Stomach (tissue), 8 donors: ENCODE measurements at regions not wholly inside any gene's neighbourhood (a gene's known extent, or its start where the extent isn't known, plus 50 kb on each side); places are given as distances from the start of the nearest gene placed in this dataset.
"Not testable (repeated sequence)": the region's sequence is repeated elsewhere in the genome, so short reads cannot be mapped to it uniquely, and the experiment has no call there.

ENCODE experiments used
- DNase-seq, 2 donors: peaks; one replicate each; pipeline versions ENCODE4 v3.0.0 to v3.0.0-alpha.2; 2013 to 2019
- H3K27ac ChIP-seq, 5 donors: fragments of 200-600 bp in 4 of 5; sonication (generic) in 4 of 5; one replicate each; pipeline ENCODE4 v1.5.1; 2013 to 2019; ENCODE audit warnings: mild to moderate bottlenecking in 1 of 5, moderate library complexity in 1 of 5
- H3K27me3 ChIP-seq, 3 donors: fragments of 200-600 bp; sonication (generic); one replicate each; pipeline ENCODE4 v1.5.1; 2017 to 2019; ENCODE audit warnings: mixed run types in 1 of 3
- H3K36me3 ChIP-seq, 4 donors: fragments of 200-600 bp; sonication (generic); 1 replicate in 3 of 4; 2 replicates in 1 of 4; pipeline ENCODE4 v1.5.1; 2016 to 2019
- H3K4me1 ChIP-seq, 4 donors: fragments of 200-600 bp; sonication (generic); one replicate each; pipeline ENCODE4 v1.5.1; 2016 to 2019
- H3K4me3 ChIP-seq, 4 donors: fragments of 200-600 bp; sonication (generic) in 3 of 4; one replicate each; pipeline ENCODE4 v1.5.1; 2016 to 2019; ENCODE audit warnings: mild to moderate bottlenecking in 1 of 4
- H3K9me3 ChIP-seq, 4 donors: fragments of 200-600 bp; sonication (generic); one replicate each; pipeline ENCODE4 v1.5.1; 2016 to 2019
- CTCF ChIP-seq, 7 experiments: fragments of 450-650 bp in 4 of 7; fragments of 200-600 bp in 3 of 7; sonication (generic) in 3 of 7; IDR thresholded peaks; one replicate each; pipeline ENCODE4 v1.5.1; 2016 to 2019; ENCODE audit warnings: antibody characterized with exemption in 7 of 7, control low read depth in 2 of 7, mild to moderate bottlenecking in 1 of 7
- EP300 ChIP-seq: sonication (generic); formaldehyde crosslinking; IDR thresholded peaks from one replicate; pipeline ENCODE4 v1.6.1; 2017; ENCODE audit warnings: antibody characterized with exemption
- POLR2A ChIP-seq, 4 donors: fragments of 450-650 bp; IDR thresholded peaks; one replicate each; pipeline ENCODE4 v1.6.1; 2016; ENCODE audit warnings: antibody characterized with exemption in 4 of 4, control low read depth in 2 of 4, mild to moderate bottlenecking in 1 of 4, moderate library complexity in 1 of 4
- POLR2AphosphoS5 ChIP-seq, 3 donors: sonication (generic); formaldehyde crosslinking; IDR thresholded peaks; one replicate each; pipeline ENCODE4 v1.6.1; 2016; ENCODE audit warnings: antibody characterized with exemption in 3 of 3
- WGBS, 5 donors: extraction: QIAGEN DNeasy Blood & Tissue Kit in 3 of 5; methylation state at CpG; one replicate each; pipeline versions ENCODE4 v1.1.5 to v1.1.7; 2013 to 2018; 5-methylcytosine and 5-hydroxymethylcytosine counted together
- intact Hi-C: fragments of 100-400 bp; cut with DNase I; formaldehyde crosslinking; loops from one replicate; pipeline ENCODE4 v1.15.1; 2023; ENCODE audit warnings: low total_unique reads
- donor health status: healthy with polysubstance abuse.
- donor health status: Bipolar disorder and iron deficiency.
- donor health status: healthy.

- peak in 1 of 2 donors; percentile 35 for DNase-seq
- 64 to 72% (median 68%) methylated on average over 15 of the region's 15 CpGs for WGBS, 5 donors
- TF ChIP-seq EP300 (no peak), CTCF (IDR thresholded peaks at IDR 0.05) (no peak), POLR2AphosphoS5 (IDR thresholded peaks at IDR 0.05) (no peak), POLR2A (IDR thresholded peaks at IDR 0.05) (no peak)
Measured at GRCh38 chr6:118377711-118378414, 170.2 kb upstream of the PLN start.

GRCh38 chr6:118380620-118381019 lies 167.5 kb upstream of the PLN start:
- H3K9me3 ChIP-seq, H3K4me1 ChIP-seq, H3K4me3 ChIP-seq, DNase-seq, H3K27ac ChIP-seq, intact Hi-C loops, H3K36me3 ChIP-seq, H3K27me3 ChIP-seq: not testable (repeated sequence)
- 95 to 100% (median 98%) methylated on average over 3 of the region's 3 CpGs for WGBS, 5 donors

More at GRCh38 chr6:118377711-118378414, 170.2 kb upstream of the PLN start:
- H3K27me3 ChIP-seq, result no peaks in the 10 kb centered on the region
- intact Hi-C loops, result no loop called here
- peaks cover 0 to 1% (median 0%) of the 10 kb centered on the region in 4 donors for H3K4me1 ChIP-seq
- no peak overlapping the region for H3K27ac ChIP-seq
- no peaks in the 10 kb centered on the region for H3K36me3 ChIP-seq
- H3K9me3 ChIP-seq, result no peaks in the 10 kb centered on the region
- no peak overlapping the region for H3K4me3 ChIP-seq

GRCh38 chr6:118382126-118382525 lies 166.0 kb upstream of the PLN start:
- Histone ChIP-seq H3K27ac (no peak overlapping the region), H3K9me3 (peaks cover 0 to 3% (median 0%) of the 10 kb centered on the region in 4 donors), H3K4me1 (no peaks in the 10 kb centered on the region), H3K36me3 (no peaks in the 10 kb centered on the region), H3K27me3 (no peaks in the 10 kb centered on the region), H3K4me3 (no peak overlapping the region)
- no peak for DNase-seq
- no peak for TF ChIP-seq POLR2A (IDR thresholded peaks at IDR 0.05)
- no peak for TF ChIP-seq POLR2AphosphoS5 (IDR thresholded peaks at IDR 0.05)
- TF ChIP-seq CTCF (IDR thresholded peaks at IDR 0.05), result no peak
- TF ChIP-seq EP300, result no peak
- 33 to 51% (median 49%) methylated on average over 3 of the region's 3 CpGs for WGBS, 5 donors
- intact Hi-C loops, result no loop called here

GRCh38 chr6:118383924-118384323 lies 164.2 kb upstream of the PLN start:
- intact Hi-C loops, result no loop called here
- H3K27me3 ChIP-seq, result no peaks in the 10 kb centered on the region
- H3K27ac ChIP-seq, result no peak overlapping the region
- TF ChIP-seq POLR2A (IDR thresholded peaks at IDR 0.05) (no peak), POLR2AphosphoS5 (IDR thresholded peaks at IDR 0.05) (no peak), CTCF (IDR thresholded peaks at IDR 0.05) (no peak), EP300 (no peak)
- H3K36me3 ChIP-seq, result no peaks in the 10 kb centered on the region
- peaks cover 0 to 3% (median 0%) of the 10 kb centered on the region in 4 donors for H3K9me3 ChIP-seq
- 85 to 97% (median 94%) methylated on average over 1 of the region's 1 CpG for WGBS, 5 donors
- no peaks in the 10 kb centered on the region for H3K4me1 ChIP-seq
- no peak for DNase-seq
- no peak overlapping the region for H3K4me3 ChIP-seq

- no peaks in the 10 kb centered on the region for H3K4me1 ChIP-seq
- peaks cover 0 to 3% (median 0%) of the 10 kb centered on the region in 4 donors for H3K9me3 ChIP-seq
- H3K27ac ChIP-seq, result no peak overlapping the region
- TF ChIP-seq POLR2A (IDR thresholded peaks at IDR 0.05), result no peak
- no peak for TF ChIP-seq POLR2AphosphoS5 (IDR thresholded peaks at IDR 0.05)
- no peak for TF ChIP-seq CTCF (IDR thresholded peaks at IDR 0.05)
- TF ChIP-seq EP300, result no peak
- H3K4me3 ChIP-seq, result no peak overlapping the region
- no peak for DNase-seq
- no peaks in the 10 kb centered on the region for H3K36me3 ChIP-seq
- WGBS, 5 donors, result 97 to 100% (median 98%) methylated on average over 1 of the region's 1 CpG
- no peaks in the 10 kb centered on the region for H3K27me3 ChIP-seq
- intact Hi-C loops, result no loop called here
Measured at GRCh38 chr6:118386975-118387374, 161.1 kb upstream of the PLN start.
